DOHH2 (cell line): ENCODE measurements at regions not wholly inside any gene's neighbourhood (a gene's known extent, or its start where the extent isn't known, plus 50 kb on each side); places are given as distances from the start of the nearest gene placed in this dataset.

Source experiments
- H3F3A ChIP-seq: fragments of 200-600 bp; sonication (generic), shearing (Covaris generic); 2 replicates; pipeline ENCODE4 v1.6.0; 2016; ENCODE audit warnings: antibody characterized with exemption, mild to moderate bottlenecking; ENCODE audit not compliant: control insufficient read depth, insufficient read depth
- H3K27ac ChIP-seq: fragments of 200-600 bp; sonication (generic); 2 replicates; pipeline ENCODE4 v1.5.1; 2014; ENCODE audit warnings: low read depth, mild to moderate bottlenecking, low read length, moderate library complexity
- H3K27me3 ChIP-seq: fragments of 200-600 bp; sonication (generic); 2 replicates; pipeline ENCODE4 v1.6.1; 2014; ENCODE audit warnings: mild to moderate bottlenecking, low read length, mixed read lengths; ENCODE audit not compliant: control insufficient read depth
- H3K36me3 ChIP-seq: fragments of 200-600 bp; sonication (generic); 2 replicates; pipeline ENCODE4 v1.6.1; 2014; ENCODE audit warnings: mild to moderate bottlenecking, low read length, moderate library complexity, mixed read lengths; ENCODE audit not compliant: control insufficient read depth
- H3K4me1 ChIP-seq: fragments of 200-600 bp; sonication (generic); 2 replicates; pipeline ENCODE4 v1.6.1; 2014; ENCODE audit warnings: mild to moderate bottlenecking, low read length, mixed read lengths; ENCODE audit not compliant: control insufficient read depth
- H3K4me2 ChIP-seq: fragments of 200-600 bp; sonication (generic); 2 replicates; pipeline ENCODE4 v1.6.0; 2014; ENCODE audit warnings: mild to moderate bottlenecking, low read length, moderate library complexity
- H3K4me3 ChIP-seq: fragments of 200-600 bp; sonication (generic); 2 replicates; pipeline ENCODE4 v1.5.1; 2014; ENCODE audit warnings: mild to moderate bottlenecking, low read length, mixed read lengths
- H3K79me2 ChIP-seq: fragments of 200-600 bp; sonication (generic); 2 replicates; pipeline ENCODE4 v1.6.1; 2014; ENCODE audit warnings: mild to moderate bottlenecking, low read length, mixed read lengths; ENCODE audit not compliant: control insufficient read depth
- H3K9me2 ChIP-seq: fragments of 200-600 bp; sonication (generic); replicated peaks from 2 replicates; pipeline ENCODE4 v1.6.1; 2014; ENCODE audit warnings: mild to moderate bottlenecking, low read length, mixed read lengths; ENCODE audit not compliant: control insufficient read depth
- H3K9me3 ChIP-seq: fragments of 200-600 bp; sonication (generic); 2 replicates; pipeline ENCODE4 v1.6.1; 2014; ENCODE audit warnings: antibody characterized with exemption, low read length, mixed read lengths; ENCODE audit not compliant: control insufficient read depth, insufficient read depth
- H4K20me1 ChIP-seq: fragments of 200-600 bp; sonication (generic); 2 replicates; pipeline ENCODE4 v1.6.0; 2014; ENCODE audit warnings: low read depth, mild to moderate bottlenecking, antibody characterized with exemption, low read length, moderate library complexity; ENCODE audit not compliant: control insufficient read depth, insufficient read depth
- EZH2phosphoT487 ChIP-seq: fragments of 200-600 bp; sonication (generic); IDR thresholded peaks from 2 replicates; pipeline ENCODE4 v1.6.1; 2017; ENCODE audit warnings: borderline replicate concordance, mild to moderate bottlenecking, antibody characterized with exemption, low read length, moderate library complexity, mixed read lengths
- TF ChIP-seq, protein P1 (sequence below): fragments of 200-600 bp; sonication (generic); IDR thresholded peaks from one replicate; pipeline ENCODE4 v1.5.1; 2014; ENCODE audit warnings: antibody characterized with exemption, mild to moderate bottlenecking, low read depth, low read length; ENCODE audit not compliant: poor library complexity, severe bottlenecking

GRCh38 chr5:164652276-164652660, 1146.8 kb downstream of the MAT2B start:
- Histone ChIP-seq H3K79me2 (no peaks in the 10 kb centered on the region), H3K4me1 (no peaks in the 10 kb centered on the region), H3F3A (no peaks in the 10 kb centered on the region), H3K9me3 (no peaks in the 10 kb centered on the region), H3K36me3 (no peaks in the 10 kb centered on the region), H4K20me1 (no peaks in the 10 kb centered on the region), H3K4me3 (no peak overlapping the region), H3K27me3 (no peaks in the 10 kb centered on the region), H3K9me2 (no peaks in the 10 kb centered on the region), H3K4me2 (no peak overlapping the region), H3K27ac (no peak overlapping the region)
- TF ChIP-seq, protein P1, sequence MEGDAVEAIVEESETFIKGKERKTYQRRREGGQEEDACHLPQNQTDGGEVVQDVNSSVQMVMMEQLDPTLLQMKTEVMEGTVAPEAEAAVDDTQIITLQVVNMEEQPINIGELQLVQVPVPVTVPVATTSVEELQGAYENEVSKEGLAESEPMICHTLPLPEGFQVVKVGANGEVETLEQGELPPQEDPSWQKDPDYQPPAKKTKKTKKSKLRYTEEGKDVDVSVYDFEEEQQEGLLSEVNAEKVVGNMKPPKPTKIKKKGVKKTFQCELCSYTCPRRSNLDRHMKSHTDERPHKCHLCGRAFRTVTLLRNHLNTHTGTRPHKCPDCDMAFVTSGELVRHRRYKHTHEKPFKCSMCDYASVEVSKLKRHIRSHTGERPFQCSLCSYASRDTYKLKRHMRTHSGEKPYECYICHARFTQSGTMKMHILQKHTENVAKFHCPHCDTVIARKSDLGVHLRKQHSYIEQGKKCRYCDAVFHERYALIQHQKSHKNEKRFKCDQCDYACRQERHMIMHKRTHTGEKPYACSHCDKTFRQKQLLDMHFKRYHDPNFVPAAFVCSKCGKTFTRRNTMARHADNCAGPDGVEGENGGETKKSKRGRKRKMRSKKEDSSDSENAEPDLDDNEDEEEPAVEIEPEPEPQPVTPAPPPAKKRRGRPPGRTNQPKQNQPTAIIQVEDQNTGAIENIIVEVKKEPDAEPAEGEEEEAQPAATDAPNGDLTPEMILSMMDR: no peak
- no peak for TF ChIP-seq EZH2phosphoT487

DNA sequence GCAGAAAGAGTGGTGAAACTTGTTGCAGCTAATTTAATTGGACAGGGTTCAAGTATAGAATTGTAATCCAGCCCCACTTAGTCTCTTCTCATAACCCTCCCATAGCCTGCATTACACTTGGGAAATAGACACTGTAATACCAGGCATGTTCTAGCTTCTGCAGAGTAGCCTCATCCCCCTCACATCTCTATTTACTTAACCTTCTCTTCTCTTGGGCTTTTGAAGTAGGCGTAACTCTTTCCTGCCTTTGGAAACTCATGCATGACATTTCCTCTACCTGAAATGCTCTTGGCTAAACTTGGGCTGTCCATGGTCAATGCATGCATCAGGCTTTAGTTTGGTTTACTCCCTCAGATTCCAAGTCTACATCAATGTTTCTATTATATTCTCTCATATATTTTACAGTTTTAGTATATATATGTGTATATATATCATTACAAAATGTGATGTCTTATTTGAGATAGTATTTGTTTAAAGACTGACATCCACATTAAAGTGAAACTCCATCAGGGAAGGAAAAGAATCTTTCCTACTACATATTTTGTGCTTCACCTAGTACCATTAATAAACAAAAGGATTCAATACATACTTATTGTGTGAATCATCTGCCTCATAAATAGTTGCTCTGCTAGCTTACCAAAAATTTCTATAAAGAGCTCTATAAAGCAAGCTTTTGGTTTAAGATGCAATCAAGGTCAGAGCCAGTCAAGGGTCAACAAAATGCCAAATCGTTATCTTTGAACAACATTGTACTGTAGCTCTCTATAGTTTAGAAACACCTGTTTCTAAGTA, 1158.0 kb downstream of the MAT2B start:
- Histone ChIP-seq H3K9me2 (no peaks in the 10 kb centered on the region), H3K79me2 (no peaks in the 10 kb centered on the region), H3K27me3 (no peaks in the 10 kb centered on the region), H3K36me3 (no peaks in the 10 kb centered on the region), H3K4me3 (no peak overlapping the region), H3K4me2 (no peak overlapping the region), H3F3A (no peaks in the 10 kb centered on the region), H3K9me3 (no peaks in the 10 kb centered on the region), H4K20me1 (no peaks in the 10 kb centered on the region), H3K4me1 (no peaks in the 10 kb centered on the region; the same call in 1 of the 2 replicates), H3K27ac (no peak overlapping the region)
- TF ChIP-seq, protein P1: no peak

DNA sequence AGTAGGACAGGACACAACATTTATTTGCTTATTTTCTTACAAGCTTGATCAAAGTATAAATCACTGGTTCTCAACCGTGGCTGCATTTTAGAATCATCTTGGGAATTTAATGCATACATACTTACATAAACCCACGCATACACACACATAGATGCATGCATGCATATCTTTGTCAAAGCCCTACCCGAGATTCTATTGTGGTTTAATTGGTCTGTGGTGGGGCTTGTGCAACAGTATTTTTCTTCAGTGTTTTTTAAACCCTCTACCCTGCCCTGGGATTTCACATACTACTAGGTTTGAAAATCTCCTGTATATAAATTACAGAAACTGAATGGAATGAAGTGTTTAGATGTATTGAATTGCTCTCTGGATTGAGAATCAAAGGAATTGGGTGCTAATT, 1166.2 kb downstream of the MAT2B start:
- Histone ChIP-seq H3F3A (no peaks in the 10 kb centered on the region), H3K4me1 (no peaks in the 10 kb centered on the region; the same call in 1 of the 2 replicates), H3K4me2 (no peak overlapping the region), H4K20me1 (no peaks in the 10 kb centered on the region), H3K79me2 (no peaks in the 10 kb centered on the region), H3K4me3 (no peak overlapping the region), H3K9me2 (no peaks in the 10 kb centered on the region), H3K27ac (no peak overlapping the region), H3K9me3 (no peaks in the 10 kb centered on the region), H3K27me3 (no peaks in the 10 kb centered on the region), H3K36me3 (no peaks in the 10 kb centered on the region)
- no peak for TF ChIP-seq EZH2phosphoT487
- TF ChIP-seq, protein P1: no peak
